GM12878 (cell line): ENCODE measurements at regions not wholly inside any gene's neighbourhood (a gene's known extent, or its start where the extent isn't known, plus 50 kb on each side); places are given as distances from the start of the nearest gene placed in this dataset.

ENCODE experiments used
- ATAC-seq: fragments of 200-7000 bp; cut with Tn5 transposase; 3 replicates; pipeline ENCODE4 v1.9.1; 2020; ENCODE audit warnings: mild to moderate bottlenecking, moderate library complexity
- BruUV-seq: library from RNA; stranded (reverse); fragments of 400-500 nt; replicated peaks from 2 replicates; lab custom pipeline; 2021; lab: Mats Ljungman, UMichigan
- CTCF ChIA-PET: fragments of 300-600 bp; sonication (Branson Sonifier 250); formaldehyde crosslinking; extraction: SDS; loops from one replicate; lab custom pipeline; 2021; ENCODE audit warnings: inconsistent platforms; lab: Yijun Ruan, JAX
- POLR2A ChIA-PET: fragments of 350-600 bp; formaldehyde crosslinking; extraction: SDS; loops from one replicate; lab custom pipeline; 2021; ENCODE audit warnings: inconsistent platforms; lab: Charles Lee
- RAD21 ChIA-PET: fragments of 300-600 bp; sonication (Branson Sonifier 250); formaldehyde crosslinking; loops from one replicate; lab custom pipeline; 2023; ENCODE audit warnings: antibody characterized with exemption; ENCODE audit not compliant: unreplicated experiment; lab: Charles Lee
- SMC1A ChIA-PET: fragments of 300-600 bp; sonication (Branson Sonifier 250); formaldehyde crosslinking; loops from one replicate; lab custom pipeline; 2023; ENCODE audit not compliant: unreplicated experiment, uncharacterized antibody; lab: Charles Lee
- DNase-seq: peaks from one replicate; pipeline ENCODE4 v3.0.0-alpha.2; 2011; ENCODE audit warnings: low read depth, low spot score
- FAIRE-seq: peaks from 3 replicates; lab custom pipeline; 2011; peaks lifted over from hg19 to GRCh38; lab: Jason Lieb, UNC
- H2AFZ ChIP-seq: 2 replicates; pipeline ENCODE4 v1.6.0; 2011; ENCODE audit warnings: low read depth, low read length, control low read depth; ENCODE audit not compliant: control insufficient read depth
- H3K27ac ChIP-seq: 2 replicates; pipeline ENCODE4 v1.5.1; 2011; ENCODE audit warnings: control low read depth; ENCODE audit not compliant: control insufficient read depth, insufficient read depth
- H3K27me3 ChIP-seq, 2 experiments: replicated peaks in 1 of 2; 2 replicates each; pipeline versions ENCODE4 v1.6.0 to v1.6.1; 2011; ENCODE audit warnings: low read length in 1 of 2; ENCODE audit not compliant: control insufficient read depth in 2 of 2, insufficient read depth in 2 of 2
- H3K36me3 ChIP-seq, 2 experiments: 2 replicates each; pipeline ENCODE4 v1.5.1; 2011; ENCODE audit warnings: low read length in 1 of 2; ENCODE audit not compliant: control insufficient read depth in 2 of 2, insufficient read depth in 2 of 2
- H3K4me1 ChIP-seq: 2 replicates; pipeline ENCODE4 v1.6.1; 2011; ENCODE audit warnings: mild to moderate bottlenecking, low read length, moderate library complexity, mixed read lengths; ENCODE audit not compliant: control insufficient read depth, insufficient read depth
- H3K4me2 ChIP-seq: 2 replicates; pipeline ENCODE4 v1.6.0; 2011; ENCODE audit warnings: control low read depth; ENCODE audit not compliant: control insufficient read depth, insufficient read depth
- H3K4me3 ChIP-seq: fragments of 200-600 bp; sonication (generic); 2 replicates; pipeline ENCODE4 v1.5.1; 2016
- H3K79me2 ChIP-seq: 2 replicates; pipeline ENCODE4 v1.6.0; 2011; ENCODE audit warnings: low read length; ENCODE audit not compliant: control insufficient read depth, insufficient read depth
- H3K9ac ChIP-seq: 2 replicates; pipeline ENCODE4 v1.8.0; 2011; ENCODE audit warnings: low read length, control low read depth, mixed read lengths; ENCODE audit not compliant: control insufficient read depth, insufficient read depth
- H3K9me3 ChIP-seq: replicated peaks from 3 replicates; pipeline ENCODE4 v1.5.1; 2011; ENCODE audit warnings: mild to moderate bottlenecking, low read length; ENCODE audit not compliant: control insufficient read depth, insufficient read depth
- H4K20me1 ChIP-seq: 2 replicates; pipeline ENCODE4 v1.6.0; 2011; ENCODE audit not compliant: control insufficient read depth, insufficient read depth
- CBX3 ChIP-seq: fragments of 200-600 bp; sonication (generic); IDR thresholded peaks from 2 replicates; pipeline ENCODE4 v1.6.1; 2016; ENCODE audit warnings: low read depth, borderline replicate concordance
- CBX5 ChIP-seq: sonication (generic); IDR thresholded peaks from 2 replicates; pipeline ENCODE4 v1.6.1; 2016; ENCODE audit warnings: low read depth, moderate library complexity, mild to moderate bottlenecking, inconsistent platforms
- JUNB ChIP-seq: IDR thresholded peaks from 2 replicates; pipeline ENCODE4 v1.6.1; 2016; ENCODE audit warnings: antibody characterized with exemption, mild to moderate bottlenecking
- KAT2A ChIP-seq: conservative IDR thresholded peaks from 2 replicates; pipeline ENCODE4 v1.6.1; 2011; ENCODE audit warnings: low read depth, low read length; ENCODE audit not compliant: control insufficient read depth
- MXI1 ChIP-seq: fragments of 150-350 bp; IDR thresholded peaks from 2 replicates; pipeline ENCODE4 v1.6.1; 2011; ENCODE audit warnings: low read depth, mild to moderate bottlenecking, inconsistent platforms, low read length, improper control_type of control experiment
- NFXL1 ChIP-seq: fragments of 450-650 bp; IDR thresholded peaks from 2 replicates; pipeline ENCODE4 v1.6.1; 2017; ENCODE audit warnings: antibody characterized with exemption, mild to moderate bottlenecking, borderline replicate concordance
- NFYA ChIP-seq: IDR thresholded peaks from 2 replicates; pipeline ENCODE4 v1.6.1; 2011; ENCODE audit warnings: low read depth, mild to moderate bottlenecking, low read length, improper control_type of control experiment, borderline replicate concordance
- PAX5 ChIP-seq: IDR thresholded peaks from 2 replicates; pipeline ENCODE4 v1.6.1; 2011; ENCODE audit warnings: low read depth, low read length, borderline replicate concordance
- POLR2AphosphoS5 ChIP-seq: IDR thresholded peaks from 2 replicates; pipeline ENCODE4 v1.6.1; 2011; ENCODE audit warnings: mild to moderate bottlenecking, low read length, inconsistent platforms
- RFX5 ChIP-seq: IDR thresholded peaks from 2 replicates; pipeline ENCODE4 v1.6.1; 2011; ENCODE audit warnings: low read depth, low read length, improper control_type of control experiment
- SP1 ChIP-seq: IDR thresholded peaks from one replicate; pipeline ENCODE4 v1.6.1; 2011; ENCODE audit warnings: low read depth, low read length
- TCF12 ChIP-seq: IDR thresholded peaks from 2 replicates; pipeline ENCODE4 v1.6.1; 2011; ENCODE audit warnings: low read depth, mild to moderate bottlenecking, low read length
- WRNIP1 ChIP-seq: IDR thresholded peaks from 2 replicates; pipeline ENCODE4 v1.6.1; 2011; ENCODE audit warnings: low read depth, low read length, improper control_type of control experiment, borderline replicate concordance
- ZBED1 ChIP-seq: IDR thresholded peaks from 2 replicates; pipeline ENCODE4 v1.6.1; 2016; ENCODE audit warnings: borderline replicate concordance
- ZZZ3 ChIP-seq: IDR thresholded peaks from 2 replicates; pipeline ENCODE4 v1.6.1; 2011; ENCODE audit warnings: low read depth; ENCODE audit not compliant: control insufficient read depth, insufficient read length
- WGBS: methylation state at CpG from one replicate; pipeline ENCODE4 v1.1.6; 2016; ENCODE audit warnings: low lambda C conversion rate; ENCODE audit not compliant: insufficient replicate concordance, insufficient coverage; ENCODE audit errors: missing lambda C conversion rate; 5-methylcytosine and 5-hydroxymethylcytosine counted together
- in situ Hi-C: fragments of 300-500 bp; cut with MboI; formaldehyde crosslinking; loops from 9 replicates; pipeline ENCODE4 v1.14.3; 2018; ENCODE audit warnings: mixed read lengths
- intact Hi-C: fragments of 100-400 bp; cut with micrococcal nuclease; formaldehyde crosslinking; loops from one replicate; pipeline ENCODE4 v1.14.2; 2022; ENCODE audit not compliant: unreplicated experiment
- TF ChIP-seq, protein P1 (sequence below): fragments of 450-650 bp; IDR thresholded peaks from 2 replicates; pipeline ENCODE4 v1.6.1; 2017; ENCODE audit warnings: low read depth, mild to moderate bottlenecking, moderate library complexity
- TF ChIP-seq, protein P2 (sequence below): fragments of 450-650 bp; IDR thresholded peaks from 2 replicates; pipeline ENCODE4 v1.6.1; 2017; ENCODE audit warnings: borderline replicate concordance

DNA sequence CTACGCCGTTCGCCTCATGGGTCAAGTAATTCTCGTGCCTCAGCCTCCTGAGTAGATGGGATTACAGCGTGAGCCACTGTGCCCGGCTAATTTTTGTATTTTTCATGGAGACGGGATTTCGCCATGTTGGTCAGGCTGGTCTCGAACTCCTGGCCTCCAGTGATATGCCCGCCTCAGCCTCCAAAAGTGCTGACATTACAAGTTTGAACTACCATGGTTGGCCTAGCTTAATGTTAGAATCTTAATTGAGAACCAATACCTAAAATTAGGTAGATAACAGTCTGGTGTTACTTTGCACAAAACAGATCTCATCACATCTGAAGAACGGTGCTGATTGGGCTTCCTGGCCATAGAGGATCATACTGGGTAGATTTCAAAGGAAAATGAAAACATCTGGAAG is 184.9 kb downstream of the VEGFC start:
- in situ Hi-C loops (no loop called here), intact Hi-C loops (no loop called here)
- SMC1A ChIA-PET: no interaction called here
- RAD21 ChIA-PET: no interaction called here
- TF ChIP-seq NFXL1 (no peak), NFYA (no peak), WRNIP1 (no peak), SP1 (no peak), PAX5 (no peak), MXI1 (no peak), CBX3 (no peak), RFX5 (no peak), JUNB (no peak), TCF12 (no peak), KAT2A (no peak), POLR2AphosphoS5 (no peak), CBX5 (no peak), ZBED1 (no peak), ZZZ3 (no peak)
- TF ChIP-seq, protein P1, sequence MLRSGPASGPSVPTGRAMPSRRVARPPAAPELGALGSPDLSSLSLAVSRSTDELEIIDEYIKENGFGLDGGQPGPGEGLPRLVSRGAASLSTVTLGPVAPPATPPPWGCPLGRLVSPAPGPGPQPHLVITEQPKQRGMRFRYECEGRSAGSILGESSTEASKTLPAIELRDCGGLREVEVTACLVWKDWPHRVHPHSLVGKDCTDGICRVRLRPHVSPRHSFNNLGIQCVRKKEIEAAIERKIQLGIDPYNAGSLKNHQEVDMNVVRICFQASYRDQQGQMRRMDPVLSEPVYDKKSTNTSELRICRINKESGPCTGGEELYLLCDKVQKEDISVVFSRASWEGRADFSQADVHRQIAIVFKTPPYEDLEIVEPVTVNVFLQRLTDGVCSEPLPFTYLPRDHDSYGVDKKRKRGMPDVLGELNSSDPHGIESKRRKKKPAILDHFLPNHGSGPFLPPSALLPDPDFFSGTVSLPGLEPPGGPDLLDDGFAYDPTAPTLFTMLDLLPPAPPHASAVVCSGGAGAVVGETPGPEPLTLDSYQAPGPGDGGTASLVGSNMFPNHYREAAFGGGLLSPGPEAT: no peak
- TF ChIP-seq, protein P2, sequence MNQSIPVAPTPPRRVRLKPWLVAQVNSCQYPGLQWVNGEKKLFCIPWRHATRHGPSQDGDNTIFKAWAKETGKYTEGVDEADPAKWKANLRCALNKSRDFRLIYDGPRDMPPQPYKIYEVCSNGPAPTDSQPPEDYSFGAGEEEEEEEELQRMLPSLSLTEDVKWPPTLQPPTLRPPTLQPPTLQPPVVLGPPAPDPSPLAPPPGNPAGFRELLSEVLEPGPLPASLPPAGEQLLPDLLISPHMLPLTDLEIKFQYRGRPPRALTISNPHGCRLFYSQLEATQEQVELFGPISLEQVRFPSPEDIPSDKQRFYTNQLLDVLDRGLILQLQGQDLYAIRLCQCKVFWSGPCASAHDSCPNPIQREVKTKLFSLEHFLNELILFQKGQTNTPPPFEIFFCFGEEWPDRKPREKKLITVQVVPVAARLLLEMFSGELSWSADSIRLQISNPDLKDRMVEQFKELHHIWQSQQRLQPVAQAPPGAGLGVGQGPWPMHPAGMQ: no peak
- CTCF ChIA-PET: no interaction called here
- DNase-seq: no peak
- H3K4me1 ChIP-seq: no peaks in the 10 kb centered on the region
- WGBS: 57% methylated on average over 11 of the region's 11 CpGs
- H3K4me3 ChIP-seq: no peak overlapping the region
- H3K9ac ChIP-seq: no peak overlapping the region
- H4K20me1 ChIP-seq: no peaks in the 10 kb centered on the region
- H3K27me3 ChIP-seq: no peaks in the 10 kb centered on the region
- H3K36me3 ChIP-seq: no peaks in the 10 kb centered on the region
- no TSS peak for BruUV-seq
- H3K27ac ChIP-seq: no peak overlapping the region
- no peak overlapping the region for H2AFZ ChIP-seq
- no peak for ATAC-seq
- FAIRE-seq: no peak
- no peak overlapping the region for H3K4me2 ChIP-seq
- H3K9me3 ChIP-seq: no peaks in the 10 kb centered on the region
- no peaks in the 10 kb centered on the region for H3K79me2 ChIP-seq
- POLR2A ChIA-PET: no interaction called here
